GM21528 (cell line): ENCODE measurements at regions not wholly inside any gene's neighbourhood (a gene's known extent, or its start where the extent isn't known, plus 50 kb on each side); places are given as distances from the start of the nearest gene placed in this dataset.
A peak's percentile ranks its signal among the peaks of the same experiment; 100 is the strongest.
"Not testable (repeated sequence)": the region's sequence is repeated elsewhere in the genome, so short reads cannot be mapped to it uniquely, and the experiment has no call there.

Experiments used
- ATAC-seq: cut with Tn5 transposase; IDR thresholded peaks from one replicate; pipeline ENCODE4 v1.9.1; 2021; ENCODE audit warnings: mild to moderate bottlenecking, moderate library complexity; ENCODE audit not compliant: unreplicated experiment, low FRiP score

GRCh38 chr7:131690441-131690840 lies 134.0 kb upstream of the PODXL start:
- no peak for ATAC-seq

GRCh38 chr7:131689662-131690234 lies 133.3 kb upstream of the PODXL start:
- ATAC-seq = no peak

DNA sequence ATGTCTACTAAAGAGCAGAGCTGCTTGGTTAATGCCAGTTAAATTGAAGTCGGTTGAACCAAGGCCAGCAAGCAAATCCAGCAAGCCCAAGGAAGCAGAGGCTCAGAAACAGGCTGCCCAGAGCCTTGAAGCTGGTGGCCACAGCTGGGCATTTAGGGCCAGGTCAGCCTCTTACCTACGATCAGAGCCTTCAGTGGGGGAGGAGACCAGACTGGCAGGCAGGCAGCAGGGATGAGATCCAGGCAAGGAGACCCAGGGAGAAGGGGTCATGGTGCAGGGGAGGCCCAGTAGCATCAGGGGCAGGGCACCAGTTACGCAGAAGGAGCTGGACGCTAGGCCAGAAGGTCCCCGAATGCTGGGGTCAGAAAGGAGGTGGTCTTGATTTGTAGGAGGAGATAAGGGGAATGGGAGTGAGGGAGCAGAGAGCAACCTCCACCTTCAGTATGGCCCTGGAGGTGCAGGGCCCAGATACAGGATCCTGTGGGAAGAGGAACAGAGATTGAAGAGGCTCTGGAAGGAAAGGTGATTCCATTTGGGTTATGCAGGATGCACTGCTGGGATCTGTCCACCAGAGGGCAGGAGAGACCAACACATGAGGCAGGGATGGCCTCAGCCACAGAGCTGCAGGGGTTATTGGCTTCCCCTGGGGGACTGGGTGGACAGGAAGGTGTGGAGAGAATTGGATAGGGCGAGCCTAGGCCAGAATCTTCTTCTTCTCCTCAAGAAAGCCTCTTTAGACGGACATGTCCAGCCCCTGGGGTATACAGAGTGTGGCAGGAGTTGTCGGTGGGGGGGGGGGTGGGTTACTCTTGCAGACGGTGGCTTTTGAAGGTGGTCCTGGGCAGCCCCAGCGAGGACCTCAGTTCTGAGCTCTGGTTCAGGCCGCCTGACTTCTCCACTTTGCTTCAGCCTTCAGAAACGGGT lies 132.6 kb upstream of the PODXL start:
- ATAC-seq = peak; percentile 62

- no peak for ATAC-seq
Observed at GRCh38 chr7:131687296-131687695, 130.9 kb upstream of the PODXL start.

DNA sequence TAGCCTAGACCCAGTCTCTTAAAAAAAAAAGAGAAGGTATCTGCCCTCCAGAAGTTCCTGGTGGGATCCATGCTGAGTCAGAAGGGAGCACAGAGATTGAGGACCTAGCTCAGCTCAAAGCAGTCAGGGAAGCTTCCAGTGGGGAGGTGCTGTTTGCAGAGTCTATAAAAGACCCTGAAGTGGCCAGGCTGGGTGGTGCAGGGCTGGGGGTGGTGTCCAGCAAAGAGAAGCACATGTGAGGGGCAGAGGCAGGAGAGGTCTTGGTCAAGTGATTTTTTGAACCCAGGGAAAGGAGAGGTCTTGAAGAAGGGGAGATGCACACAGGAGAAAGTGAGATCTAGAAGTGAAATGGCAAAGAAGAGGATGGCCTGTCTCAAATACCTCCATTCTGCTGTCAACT lies 130.4 kb upstream of the PODXL start:
- no peak for ATAC-seq

DNA sequence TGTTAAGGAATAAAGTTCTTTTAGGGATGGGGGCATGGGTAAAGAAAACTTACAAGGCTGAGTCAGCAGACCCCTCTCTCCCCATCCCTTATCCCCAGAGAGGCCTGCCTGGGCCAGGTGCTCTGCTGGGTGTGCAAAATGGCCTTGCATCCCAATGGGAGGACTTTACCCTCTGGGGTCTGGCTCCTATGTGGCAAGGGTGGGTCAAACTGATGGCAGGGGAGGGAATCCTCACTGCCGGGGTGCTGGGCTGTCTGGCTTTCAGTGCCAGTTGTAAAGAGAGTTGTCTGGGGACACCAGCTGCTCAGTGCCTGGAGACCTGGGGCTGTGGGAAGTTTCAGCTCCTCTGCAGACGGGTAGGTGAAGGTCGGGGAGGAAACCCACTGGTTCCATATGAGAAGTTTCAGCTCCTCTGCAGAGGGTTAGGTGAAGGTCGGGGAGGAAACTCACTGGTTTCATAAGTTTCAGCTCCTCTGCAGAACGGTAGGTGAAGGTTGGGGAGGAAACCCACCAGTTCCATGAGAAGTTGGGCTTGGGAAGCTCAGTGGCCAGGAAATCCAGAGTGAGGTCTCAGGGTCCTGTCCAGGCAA lies 127.2 kb upstream of the PODXL start:
- ATAC-seq = no peak

- no peak for ATAC-seq
Observed at GRCh38 chr7:131681961-131682360, 125.5 kb upstream of the PODXL start.

GRCh38 chr7:131679071-131679470 lies 122.6 kb upstream of the PODXL start:
- ATAC-seq = not testable (repeated sequence)

- not testable (repeated sequence) for ATAC-seq
Observed at GRCh38 chr7:131676850-131677249, 120.4 kb upstream of the PODXL start.

DNA sequence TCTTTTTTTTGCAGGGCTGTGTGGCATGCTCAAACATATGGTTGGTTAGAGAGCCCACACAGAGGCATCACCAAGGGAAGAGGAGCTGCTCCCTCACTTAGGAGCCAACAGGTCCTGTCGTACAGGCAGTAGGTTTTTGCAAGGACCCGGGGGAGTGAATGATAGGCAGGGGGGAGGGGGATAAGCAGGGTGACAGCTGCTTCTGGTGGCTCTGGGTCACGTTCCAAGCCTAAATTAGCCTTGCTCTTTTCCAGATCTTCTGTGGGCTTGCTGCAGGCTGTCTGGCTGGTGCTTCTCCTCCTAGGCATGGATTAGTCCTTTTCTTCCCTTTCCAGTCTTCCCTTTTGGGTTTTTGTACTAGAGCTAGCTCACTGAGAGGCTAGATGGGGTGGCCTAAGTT lies 117.7 kb upstream of the PODXL start:
- ATAC-seq = no peak

DNA sequence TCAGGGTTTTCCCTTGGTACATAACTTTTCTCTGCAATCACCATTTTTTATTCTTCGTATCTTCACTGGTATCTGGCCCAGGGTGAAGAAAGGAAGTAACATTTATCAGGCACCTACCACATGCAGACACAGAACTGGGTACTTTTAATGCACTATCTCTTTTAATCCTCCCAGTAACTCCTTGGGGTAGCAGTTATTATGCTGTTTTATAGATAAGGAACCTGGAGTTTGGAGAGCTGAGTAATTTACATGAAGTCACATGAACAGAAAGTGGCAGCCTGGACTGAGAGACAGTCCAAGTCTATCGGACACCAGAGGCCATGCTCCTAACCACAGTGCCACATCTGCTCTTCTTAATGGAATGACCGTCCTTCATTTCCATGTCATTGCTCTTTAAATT lies 117.1 kb upstream of the PODXL start:
- ATAC-seq = no peak

DNA sequence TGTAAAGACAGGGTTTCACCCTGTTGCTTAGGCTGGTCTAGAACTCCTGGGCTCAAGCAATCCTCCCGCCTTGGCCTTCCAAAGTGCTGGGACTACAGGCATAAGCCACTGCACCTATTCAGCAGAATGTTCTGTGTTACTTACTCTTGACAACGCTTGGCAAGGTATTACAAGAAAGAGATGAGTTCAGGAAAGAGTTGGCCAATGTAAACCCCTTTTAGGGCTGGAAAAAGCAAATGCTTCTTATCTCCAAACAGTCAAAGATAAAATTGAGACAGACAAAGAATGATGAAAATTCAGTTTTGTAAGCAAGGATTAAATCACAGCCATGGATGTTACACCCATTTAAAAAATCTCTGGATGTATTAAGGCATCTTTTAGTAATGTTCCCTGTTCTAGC lies 114.0 kb upstream of the PODXL start:
- no peak for ATAC-seq

DNA sequence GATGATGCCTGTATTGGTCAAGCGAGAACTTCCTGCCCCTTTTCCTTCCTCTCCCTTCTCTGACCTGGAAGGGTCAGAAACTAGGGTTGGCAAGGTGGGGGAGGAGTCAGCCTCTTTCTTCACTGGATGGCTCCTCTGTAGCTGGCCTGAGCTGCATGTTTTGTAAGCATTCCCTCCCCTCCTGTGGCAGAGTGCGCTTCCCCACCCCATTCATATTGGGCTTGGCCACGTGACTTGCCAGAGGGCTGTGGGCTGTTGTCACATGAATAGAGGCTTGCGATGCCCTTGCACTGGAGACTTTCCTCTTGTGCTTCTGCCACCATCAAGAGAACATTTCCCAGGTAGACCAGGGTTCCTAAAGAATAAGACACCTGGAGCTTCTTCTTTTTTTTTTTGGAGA lies 111.3 kb upstream of the PODXL start:
- no peak for ATAC-seq

GRCh38 chr7:131665021-131665420 lies 108.6 kb upstream of the PODXL start:
- no peak for ATAC-seq

DNA sequence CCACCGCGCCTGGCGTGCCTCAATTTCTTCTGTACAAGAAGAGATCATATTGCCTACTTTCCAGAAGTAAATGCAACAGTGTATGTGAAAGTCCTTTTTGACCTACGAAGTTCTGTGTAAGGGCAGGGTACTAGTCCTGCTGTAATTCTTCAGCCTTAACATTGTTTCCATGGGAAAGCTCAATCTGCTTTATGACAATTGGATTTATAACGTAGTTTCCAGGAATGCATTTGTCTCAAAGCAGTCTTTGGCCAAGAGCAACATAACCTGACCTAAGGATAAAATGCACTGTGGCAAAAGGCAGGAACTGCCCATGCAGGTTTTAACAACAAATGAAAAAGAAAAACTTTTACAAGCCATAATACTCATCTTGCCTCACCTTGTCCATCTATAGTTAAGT lies 108.1 kb upstream of the PODXL start:
- ATAC-seq = no peak

GRCh38 chr7:131662301-131662873 lies 106.0 kb upstream of the PODXL start:
- not testable (repeated sequence) for ATAC-seq

DNA sequence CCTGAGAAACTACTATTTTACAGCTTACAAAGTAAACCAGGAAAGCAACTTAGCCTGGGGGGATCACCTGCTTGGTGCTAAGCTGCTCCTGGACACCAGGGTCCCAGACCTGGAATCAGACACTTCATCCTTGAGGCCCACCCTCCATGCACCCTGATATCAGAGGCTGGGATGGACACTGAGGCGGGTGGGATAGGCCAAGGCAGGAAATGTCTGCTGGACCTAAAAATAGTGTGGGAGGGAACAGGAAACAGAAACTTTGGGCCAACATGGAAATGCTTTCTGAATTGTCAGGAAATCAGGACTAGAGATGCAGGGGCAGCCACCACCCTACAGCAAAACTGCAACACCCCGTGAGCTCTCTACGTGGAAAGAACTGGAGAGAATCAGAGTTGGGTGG lies 101.5 kb upstream of the PODXL start:
- no peak for ATAC-seq

DNA sequence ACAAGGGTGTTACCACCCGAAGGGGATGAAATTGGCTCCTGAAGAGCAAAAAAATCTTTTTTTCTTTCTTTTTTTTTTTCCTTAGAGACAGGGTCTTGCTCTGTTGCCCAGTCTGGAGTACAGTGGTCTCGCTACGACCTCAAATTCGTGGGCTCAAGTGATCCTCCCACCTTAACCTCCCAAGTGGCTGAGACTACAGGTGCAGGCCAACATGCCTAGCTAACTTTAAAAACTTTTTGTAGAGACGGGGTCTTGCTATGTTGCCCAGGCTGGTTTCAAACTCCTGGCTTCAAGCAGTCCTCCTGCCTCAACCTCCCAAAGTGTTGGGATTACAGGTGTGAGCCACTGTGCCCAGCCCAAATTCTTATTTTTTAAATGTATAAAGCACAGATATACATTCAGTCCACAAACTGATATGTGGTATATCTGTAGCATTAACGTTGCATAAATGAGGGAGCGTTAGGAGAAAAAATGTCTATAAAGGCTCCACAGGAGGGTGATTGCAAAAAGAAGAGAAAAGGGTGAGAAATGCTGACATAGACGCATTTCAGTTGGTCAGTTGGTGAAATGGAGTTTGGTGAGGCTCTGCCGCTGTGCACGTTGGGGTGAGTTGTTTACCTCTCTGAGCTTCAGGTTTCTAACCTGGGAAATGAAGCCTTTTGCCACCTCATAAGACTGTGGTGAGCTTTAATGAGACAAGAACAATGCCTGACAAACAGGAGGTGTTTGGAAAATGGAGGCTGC lies 100.7 kb upstream of the PODXL start:
- no peak for ATAC-seq

DNA sequence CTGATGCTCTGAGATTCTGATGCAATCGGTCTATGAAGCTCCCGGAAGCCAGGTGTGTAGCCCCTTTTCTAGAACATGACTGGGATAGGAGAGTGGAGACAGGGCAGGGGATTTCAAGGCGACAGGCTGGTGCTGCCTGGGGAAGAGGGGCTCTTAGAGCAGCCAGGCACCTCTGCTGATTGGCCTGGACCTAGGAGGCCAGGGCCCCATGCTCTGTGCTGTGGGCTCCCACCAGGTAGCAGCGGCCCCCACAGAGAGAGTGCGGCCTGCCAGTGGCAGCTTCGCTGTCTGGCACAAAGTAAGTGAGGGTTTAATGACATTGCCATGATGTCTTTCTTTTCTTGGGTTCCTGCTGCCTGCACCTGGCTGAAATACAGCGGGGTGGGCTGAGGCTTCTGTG lies 99.4 kb upstream of the PODXL start:
- ATAC-seq = no peak

DNA sequence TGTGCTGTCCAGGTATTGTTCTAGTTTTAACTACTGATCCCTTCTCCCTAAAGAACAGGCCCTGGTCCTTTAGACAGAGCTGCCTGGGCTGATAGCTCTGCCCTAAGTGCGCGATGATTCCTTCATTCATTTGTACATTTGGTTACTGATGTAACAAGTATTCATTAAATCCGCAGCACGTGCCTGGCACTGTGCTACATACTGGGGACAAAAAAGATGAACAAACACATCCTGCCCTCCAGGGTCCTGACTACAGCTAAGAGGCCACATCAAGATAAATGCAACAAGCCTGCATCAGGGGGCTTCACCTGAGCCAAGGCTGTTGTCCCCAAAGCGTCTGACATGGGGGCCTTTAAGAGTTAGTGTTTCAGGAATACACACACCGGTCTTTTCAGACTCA lies 99.0 kb upstream of the PODXL start:
- no peak for ATAC-seq
